AG10803 (cell line): ENCODE measurements at regions not wholly inside any gene's neighbourhood (a gene's known extent, or its start where the extent isn't known, plus 50 kb on each side); places are given as distances from the start of the nearest gene placed in this dataset.

Experiments
- DNase-seq: peaks from one replicate; pipeline ENCODE4 v3.0.0; 2010; ENCODE audit warnings: low read depth
- H3K4me3 ChIP-seq: 2 replicates; pipeline ENCODE4 v1.5.1; 2011; ENCODE audit warnings: mild to moderate bottlenecking, low read length, control low read depth
- TF ChIP-seq, protein P1 (sequence below): conservative IDR thresholded peaks from 2 replicates; pipeline ENCODE4 v1.5.1; 2011; ENCODE audit warnings: mild to moderate bottlenecking, low read length, control low read depth, inconsistent platforms

DNA sequence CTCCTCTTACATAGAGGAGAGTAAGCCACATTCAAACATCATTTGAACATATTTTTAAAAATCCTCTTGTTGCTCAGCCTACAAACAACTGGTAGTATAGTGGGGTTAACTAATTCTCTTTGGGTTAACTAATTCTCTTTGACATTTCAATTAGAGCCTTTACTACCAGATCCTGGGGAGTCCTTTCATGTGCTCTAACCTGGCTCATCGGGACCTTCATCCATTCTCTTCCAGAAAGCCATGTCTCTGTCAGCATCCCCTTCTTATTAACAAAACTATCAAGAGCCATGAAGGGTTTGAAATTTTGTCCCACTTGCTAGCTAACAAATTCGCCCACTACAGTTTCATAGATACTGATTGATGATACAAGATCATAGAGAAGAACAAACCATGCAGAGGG lies 349.8 kb upstream of the PABPC4L start:
- TF ChIP-seq, protein P1, sequence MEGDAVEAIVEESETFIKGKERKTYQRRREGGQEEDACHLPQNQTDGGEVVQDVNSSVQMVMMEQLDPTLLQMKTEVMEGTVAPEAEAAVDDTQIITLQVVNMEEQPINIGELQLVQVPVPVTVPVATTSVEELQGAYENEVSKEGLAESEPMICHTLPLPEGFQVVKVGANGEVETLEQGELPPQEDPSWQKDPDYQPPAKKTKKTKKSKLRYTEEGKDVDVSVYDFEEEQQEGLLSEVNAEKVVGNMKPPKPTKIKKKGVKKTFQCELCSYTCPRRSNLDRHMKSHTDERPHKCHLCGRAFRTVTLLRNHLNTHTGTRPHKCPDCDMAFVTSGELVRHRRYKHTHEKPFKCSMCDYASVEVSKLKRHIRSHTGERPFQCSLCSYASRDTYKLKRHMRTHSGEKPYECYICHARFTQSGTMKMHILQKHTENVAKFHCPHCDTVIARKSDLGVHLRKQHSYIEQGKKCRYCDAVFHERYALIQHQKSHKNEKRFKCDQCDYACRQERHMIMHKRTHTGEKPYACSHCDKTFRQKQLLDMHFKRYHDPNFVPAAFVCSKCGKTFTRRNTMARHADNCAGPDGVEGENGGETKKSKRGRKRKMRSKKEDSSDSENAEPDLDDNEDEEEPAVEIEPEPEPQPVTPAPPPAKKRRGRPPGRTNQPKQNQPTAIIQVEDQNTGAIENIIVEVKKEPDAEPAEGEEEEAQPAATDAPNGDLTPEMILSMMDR: no peak
- no peak for DNase-seq
- no peak overlapping the region for H3K4me3 ChIP-seq

GRCh38 chr4:134548052-134548628 lies 346.6 kb upstream of the PABPC4L start:
- TF ChIP-seq, protein P1: no peak
- DNase-seq: no peak
- H3K4me3 ChIP-seq: no peak overlapping the region

GRCh38 chr4:134546279-134546678 lies 344.7 kb upstream of the PABPC4L start:
- DNase-seq: no peak
- TF ChIP-seq, protein P1: no peak
- H3K4me3 ChIP-seq: no peak overlapping the region

GRCh38 chr4:134544303-134544770 lies 342.7 kb upstream of the PABPC4L start:
- H3K4me3 ChIP-seq: no peak overlapping the region
- DNase-seq: peak; percentile 24
- TF ChIP-seq, protein P1: no peak

DNA sequence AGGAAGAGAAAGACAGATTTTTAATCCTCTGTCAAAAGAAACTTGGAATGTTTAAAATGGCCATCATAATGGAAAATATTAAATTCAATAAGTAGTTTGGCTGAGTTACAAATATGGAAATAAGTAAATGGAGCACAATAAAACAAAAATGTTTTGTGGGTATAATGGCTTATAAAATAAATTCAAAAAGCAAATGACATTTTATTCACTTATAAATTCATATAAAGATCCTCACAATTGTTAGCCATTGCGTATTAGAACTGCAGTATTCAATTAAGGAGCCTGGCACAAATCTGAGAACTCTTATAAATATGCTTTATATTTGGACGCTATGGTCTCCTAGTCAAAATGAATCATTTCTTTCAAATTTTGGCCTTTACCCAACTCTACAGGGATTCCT lies 339.0 kb upstream of the PABPC4L start:
- DNase-seq: no peak
- TF ChIP-seq, protein P1: no peak
- H3K4me3 ChIP-seq: no peak overlapping the region

- TF ChIP-seq, protein P1: no peak
- DNase-seq: no peak
- H3K4me3 ChIP-seq: no peak overlapping the region
These were observed 338.2 kb upstream of the PABPC4L start for GRCh38 chr4:134539729-134540231.

DNA sequence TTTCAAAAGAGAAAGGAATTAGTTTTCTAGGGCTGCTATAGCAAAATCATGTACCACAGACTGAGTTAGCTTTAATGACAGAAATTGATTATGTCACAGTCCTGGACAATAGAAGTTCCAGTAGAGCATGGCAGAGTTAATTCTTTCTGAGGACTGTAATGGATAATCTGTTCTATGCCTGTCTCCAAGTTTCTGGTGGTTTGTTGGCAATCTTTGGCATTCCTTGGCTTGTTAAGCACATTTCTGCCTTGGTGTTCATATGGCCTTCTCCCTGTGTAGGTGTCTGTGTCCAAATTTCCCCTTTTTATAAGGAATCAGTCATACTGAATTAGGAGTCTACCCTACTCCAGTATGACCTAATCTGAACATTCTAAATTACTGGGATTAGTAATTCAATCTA lies 336.1 kb upstream of the PABPC4L start:
- no peak for DNase-seq
- TF ChIP-seq, protein P1: no peak
- no peak overlapping the region for H3K4me3 ChIP-seq
